IMR-90 (cell line): ENCODE measurements at regions not wholly inside any gene's neighbourhood (a gene's known extent, or its start where the extent isn't known, plus 50 kb on each side); places are given as distances from the start of the nearest gene placed in this dataset.

Source experiments
- BHLHE40 ChIP-seq: fragments of 150-350 bp; IDR thresholded peaks from 2 replicates; pipeline ENCODE4 v1.6.1; 2016; ENCODE audit warnings: mild to moderate bottlenecking, low read depth, low read length
- CEBPB ChIP-seq: IDR thresholded peaks from 2 replicates; pipeline ENCODE4 v1.6.1; 2012; ENCODE audit warnings: low read depth, low read length, improper control_type of control experiment
- CHD1 ChIP-seq: IDR thresholded peaks from 2 replicates; pipeline ENCODE4 v1.6.1; 2012; ENCODE audit warnings: low read depth, low read length, improper control_type of control experiment
- ELK1 ChIP-seq: fragments of 150-350 bp; IDR thresholded peaks from 2 replicates; pipeline ENCODE4 v1.6.1; 2016; ENCODE audit warnings: low read depth, mild to moderate bottlenecking, low read length, moderate library complexity, borderline replicate concordance
- FOS ChIP-seq: fragments of 150-350 bp; IDR thresholded peaks from 2 replicates; pipeline ENCODE4 v1.6.1; 2016; ENCODE audit warnings: low read depth, low read length
- MAFK ChIP-seq: IDR thresholded peaks from 2 replicates; pipeline ENCODE4 v1.6.1; 2012; ENCODE audit warnings: low read depth, low read length, improper control_type of control experiment
- MXI1 ChIP-seq: IDR thresholded peaks from 2 replicates; pipeline ENCODE4 v1.6.1; 2012; ENCODE audit warnings: low read depth, mild to moderate bottlenecking, low read length, moderate library complexity, borderline replicate concordance
- POLR2A ChIP-seq: IDR thresholded peaks from 2 replicates; pipeline ENCODE4 v1.6.1; 2012; ENCODE audit warnings: mild to moderate bottlenecking, low read depth, low read length
- RAD21 ChIP-seq: IDR thresholded peaks from 2 replicates; pipeline ENCODE4 v1.6.1; 2012; ENCODE audit warnings: low read length, improper control_type of control experiment
- RCOR1 ChIP-seq: IDR thresholded peaks from 2 replicates; pipeline ENCODE4 v1.6.1; 2012; ENCODE audit warnings: mild to moderate bottlenecking, low read length, improper control_type of control experiment; ENCODE audit not compliant: insufficient replicate concordance
- RFX5 ChIP-seq: IDR thresholded peaks from 2 replicates; pipeline ENCODE4 v1.8.0; 2012; ENCODE audit warnings: low read depth, mild to moderate bottlenecking, low read length, moderate library complexity
- SMC3 ChIP-seq: fragments of 150-350 bp; IDR thresholded peaks from 2 replicates; pipeline ENCODE4 v1.6.1; 2016; ENCODE audit warnings: low read depth, mild to moderate bottlenecking, antibody characterized with exemption, low read length, moderate library complexity
- TF ChIP-seq, protein P1 (sequence below): conservative IDR thresholded peaks from 2 replicates; pipeline ENCODE4 v1.5.1; 2012; ENCODE audit warnings: mild to moderate bottlenecking, low read depth, low read length, improper control_type of control experiment
- TF ChIP-seq, protein P2 (sequence below): fragments of 150-350 bp; IDR thresholded peaks from 2 replicates; pipeline ENCODE4 v1.6.1; 2017; ENCODE audit warnings: mild to moderate bottlenecking, antibody characterized with exemption, low read length, low read depth

GRCh38 chr16:76906552-76906951 is 284.4 kb upstream of the MON1B start:
- TF ChIP-seq, protein P1, sequence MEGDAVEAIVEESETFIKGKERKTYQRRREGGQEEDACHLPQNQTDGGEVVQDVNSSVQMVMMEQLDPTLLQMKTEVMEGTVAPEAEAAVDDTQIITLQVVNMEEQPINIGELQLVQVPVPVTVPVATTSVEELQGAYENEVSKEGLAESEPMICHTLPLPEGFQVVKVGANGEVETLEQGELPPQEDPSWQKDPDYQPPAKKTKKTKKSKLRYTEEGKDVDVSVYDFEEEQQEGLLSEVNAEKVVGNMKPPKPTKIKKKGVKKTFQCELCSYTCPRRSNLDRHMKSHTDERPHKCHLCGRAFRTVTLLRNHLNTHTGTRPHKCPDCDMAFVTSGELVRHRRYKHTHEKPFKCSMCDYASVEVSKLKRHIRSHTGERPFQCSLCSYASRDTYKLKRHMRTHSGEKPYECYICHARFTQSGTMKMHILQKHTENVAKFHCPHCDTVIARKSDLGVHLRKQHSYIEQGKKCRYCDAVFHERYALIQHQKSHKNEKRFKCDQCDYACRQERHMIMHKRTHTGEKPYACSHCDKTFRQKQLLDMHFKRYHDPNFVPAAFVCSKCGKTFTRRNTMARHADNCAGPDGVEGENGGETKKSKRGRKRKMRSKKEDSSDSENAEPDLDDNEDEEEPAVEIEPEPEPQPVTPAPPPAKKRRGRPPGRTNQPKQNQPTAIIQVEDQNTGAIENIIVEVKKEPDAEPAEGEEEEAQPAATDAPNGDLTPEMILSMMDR: no peak
- TF ChIP-seq CHD1: no peak
- TF ChIP-seq POLR2A: no peak
- no peak for TF ChIP-seq SMC3
- no peak for TF ChIP-seq BHLHE40
- TF ChIP-seq MXI1: no peak
- TF ChIP-seq RAD21: no peak
- TF ChIP-seq FOS: no peak
- TF ChIP-seq RCOR1: no peak
- no peak for TF ChIP-seq CEBPB
- TF ChIP-seq, protein P2, sequence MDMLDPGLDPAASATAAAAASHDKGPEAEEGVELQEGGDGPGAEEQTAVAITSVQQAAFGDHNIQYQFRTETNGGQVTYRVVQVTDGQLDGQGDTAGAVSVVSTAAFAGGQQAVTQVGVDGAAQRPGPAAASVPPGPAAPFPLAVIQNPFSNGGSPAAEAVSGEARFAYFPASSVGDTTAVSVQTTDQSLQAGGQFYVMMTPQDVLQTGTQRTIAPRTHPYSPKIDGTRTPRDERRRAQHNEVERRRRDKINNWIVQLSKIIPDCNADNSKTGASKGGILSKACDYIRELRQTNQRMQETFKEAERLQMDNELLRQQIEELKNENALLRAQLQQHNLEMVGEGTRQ: no peak
- no peak for TF ChIP-seq MAFK
- TF ChIP-seq RFX5: no peak
- no peak for TF ChIP-seq ELK1
